ENCODE measurements at regions not wholly inside any gene's neighbourhood (a gene's known extent, or its start where the extent isn't known, plus 50 kb on each side); places are given as distances from the start of the nearest gene placed in this dataset.

GRCh38 chr1:164233149-164233548 is 325.8 kb upstream of the PBX1 start:
- intact Hi-C loops (cut with micrococcal nuclease; ENCODE audit: unreplicated experiment) = no loop called here
- CTCF ChIA-PET = no interaction called here
- Histone ChIP-seq H3K36me3 (ENCODE audit: insufficient read depth, low read length, poor library complexity, severe bottlenecking) (no peaks in the 10 kb centered on the region), H3K4me1 (ENCODE audit: insufficient read depth, low read length, poor library complexity, severe bottlenecking) (no peaks in the 10 kb centered on the region), H3K4me3 (ENCODE audit: low read depth, low read length, poor library complexity, severe bottlenecking) (no peak overlapping the region), H3K9me3 (ENCODE audit: low read depth, low read length, poor library complexity, severe bottlenecking) (no peaks in the 10 kb centered on the region), H3K27me3 (replicated peaks; ENCODE audit: insufficient read depth, low read depth, low read length, poor library complexity) (no peaks in the 10 kb centered on the region), H3K27ac (ENCODE audit: low read depth, low read length, poor library complexity, severe bottlenecking) (no peak overlapping the region)
- no peak for DNase-seq (ENCODE audit: low spot score)
- no TSS peak for BruUV-seq (replicated peaks)
- POLR2A ChIA-PET (ENCODE audit: low non-redundant PET) = no interaction called here
- TF ChIP-seq, protein P1, sequence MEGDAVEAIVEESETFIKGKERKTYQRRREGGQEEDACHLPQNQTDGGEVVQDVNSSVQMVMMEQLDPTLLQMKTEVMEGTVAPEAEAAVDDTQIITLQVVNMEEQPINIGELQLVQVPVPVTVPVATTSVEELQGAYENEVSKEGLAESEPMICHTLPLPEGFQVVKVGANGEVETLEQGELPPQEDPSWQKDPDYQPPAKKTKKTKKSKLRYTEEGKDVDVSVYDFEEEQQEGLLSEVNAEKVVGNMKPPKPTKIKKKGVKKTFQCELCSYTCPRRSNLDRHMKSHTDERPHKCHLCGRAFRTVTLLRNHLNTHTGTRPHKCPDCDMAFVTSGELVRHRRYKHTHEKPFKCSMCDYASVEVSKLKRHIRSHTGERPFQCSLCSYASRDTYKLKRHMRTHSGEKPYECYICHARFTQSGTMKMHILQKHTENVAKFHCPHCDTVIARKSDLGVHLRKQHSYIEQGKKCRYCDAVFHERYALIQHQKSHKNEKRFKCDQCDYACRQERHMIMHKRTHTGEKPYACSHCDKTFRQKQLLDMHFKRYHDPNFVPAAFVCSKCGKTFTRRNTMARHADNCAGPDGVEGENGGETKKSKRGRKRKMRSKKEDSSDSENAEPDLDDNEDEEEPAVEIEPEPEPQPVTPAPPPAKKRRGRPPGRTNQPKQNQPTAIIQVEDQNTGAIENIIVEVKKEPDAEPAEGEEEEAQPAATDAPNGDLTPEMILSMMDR (conservative IDR thresholded peaks at IDR 0.05; ENCODE audit: low read depth, low read length) = no peak
- TF ChIP-seq EZH2 (IDR thresholded peaks at IDR 0.05; ENCODE audit: borderline replicate concordance, low read depth, low read length, poor library complexity, severe bottlenecking) = no peak

- TF ChIP-seq, protein P1 (conservative IDR thresholded peaks at IDR 0.05; ENCODE audit: low read depth, low read length) = no peak
- no peak for TF ChIP-seq EZH2 (IDR thresholded peaks at IDR 0.05; ENCODE audit: borderline replicate concordance, low read depth, low read length, poor library complexity, severe bottlenecking)
Measured at GRCh38 chr1:164240081-164240480, 318.9 kb upstream of the PBX1 start.

GRCh38 chr1:164250365-164250764 is 308.6 kb upstream of the PBX1 start:
- CTCF ChIA-PET = no interaction called here
- no peak for DNase-seq (ENCODE audit: low spot score)
- POLR2A ChIA-PET (ENCODE audit: low non-redundant PET) = no interaction called here
- intact Hi-C loops (cut with micrococcal nuclease; ENCODE audit: unreplicated experiment) = no loop called here
- H3K4me1 ChIP-seq (ENCODE audit: insufficient read depth, low read length, poor library complexity, severe bottlenecking) = peaks cover 5% of the 10 kb centered on the region
- H3K36me3 ChIP-seq (ENCODE audit: insufficient read depth, low read length, poor library complexity, severe bottlenecking) = no peaks in the 10 kb centered on the region
- BruUV-seq (replicated peaks) = no TSS peak
- no peak overlapping the region for H3K4me3 ChIP-seq (ENCODE audit: low read depth, low read length, poor library complexity, severe bottlenecking)
- TF ChIP-seq EZH2 (IDR thresholded peaks at IDR 0.05; ENCODE audit: borderline replicate concordance, low read depth, low read length, poor library complexity, severe bottlenecking) = no peak
- TF ChIP-seq, protein P1 (conservative IDR thresholded peaks at IDR 0.05; ENCODE audit: low read depth, low read length) = no peak
- H3K9me3 ChIP-seq (ENCODE audit: low read depth, low read length, poor library complexity, severe bottlenecking) = peaks cover 6% of the 10 kb centered on the region
- no peaks in the 10 kb centered on the region for H3K27me3 ChIP-seq (replicated peaks; ENCODE audit: insufficient read depth, low read depth, low read length, poor library complexity)
- H3K27ac ChIP-seq (ENCODE audit: low read depth, low read length, poor library complexity, severe bottlenecking) = no peak overlapping the region

More at GRCh38 chr1:164240081-164240480, 318.9 kb upstream of the PBX1 start:
- Histone ChIP-seq H3K27ac (ENCODE audit: low read depth, low read length, poor library complexity, severe bottlenecking) (no peak overlapping the region), H3K4me3 (ENCODE audit: low read depth, low read length, poor library complexity, severe bottlenecking) (no peak overlapping the region), H3K4me1 (ENCODE audit: insufficient read depth, low read length, poor library complexity, severe bottlenecking) (no peaks in the 10 kb centered on the region), H3K9me3 (ENCODE audit: low read depth, low read length, poor library complexity, severe bottlenecking) (no peaks in the 10 kb centered on the region), H3K36me3 (ENCODE audit: insufficient read depth, low read length, poor library complexity, severe bottlenecking) (no peaks in the 10 kb centered on the region), H3K27me3 (replicated peaks; ENCODE audit: insufficient read depth, low read depth, low read length, poor library complexity) (no peaks in the 10 kb centered on the region)
- no peak for DNase-seq (ENCODE audit: low spot score)
- POLR2A ChIA-PET (ENCODE audit: low non-redundant PET) = no interaction called here
- intact Hi-C loops (cut with micrococcal nuclease; ENCODE audit: unreplicated experiment) = no loop called here
- no TSS peak for BruUV-seq (replicated peaks)
- CTCF ChIA-PET = no interaction called here
